Erythroblast (primary cell): ENCODE measurements at regions not wholly inside any gene's neighbourhood (a gene's known extent, or its start where the extent isn't known, plus 50 kb on each side); places are given as distances from the start of the nearest gene placed in this dataset.

Experiments used
- DNase-seq, 2 experiments: peaks; one replicate each; lab custom pipeline; 2025; lab: John Stamatoyannopoulos, UW
- GATA1 ChIP-seq: IDR thresholded peaks from 2 replicates; pipeline ENCODE4 v1.6.1; 2011; ENCODE audit warnings: low read depth, mild to moderate bottlenecking, control low read depth, low read length, moderate library complexity
- POLR2A ChIP-seq: IDR thresholded peaks from 2 replicates; pipeline ENCODE4 v1.6.1; 2011; ENCODE audit warnings: mild to moderate bottlenecking, low read length

DNA sequence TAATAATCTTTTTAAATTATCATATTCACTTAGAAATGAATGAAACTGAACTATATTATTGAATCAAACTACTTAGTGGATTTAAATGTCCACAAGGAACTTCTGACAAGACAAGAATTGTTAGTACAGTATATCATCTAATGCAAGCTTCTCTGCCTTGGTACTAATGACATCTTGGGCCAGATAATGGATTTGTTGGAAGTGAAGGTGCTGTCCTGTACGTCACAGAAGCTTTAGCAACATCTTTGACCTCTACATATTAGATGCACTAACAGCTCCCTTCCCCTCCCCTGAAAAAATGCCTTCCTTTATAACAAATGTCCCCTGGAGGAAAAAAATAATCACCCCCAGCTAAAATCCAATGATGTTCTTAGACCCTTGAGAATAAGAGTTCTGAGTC is 695.8 kb upstream of the EYS start:
- TF ChIP-seq POLR2A, result no peak
- no peak for TF ChIP-seq GATA1

GRCh38 chr6:66396549-66396948 is 689.5 kb upstream of the EYS start:
- DNase-seq, result no peak
- TF ChIP-seq GATA1 (no peak), POLR2A (no peak)

More for the DNA sequence above, 695.8 kb upstream of the EYS start:
- no peak for DNase-seq

DNA sequence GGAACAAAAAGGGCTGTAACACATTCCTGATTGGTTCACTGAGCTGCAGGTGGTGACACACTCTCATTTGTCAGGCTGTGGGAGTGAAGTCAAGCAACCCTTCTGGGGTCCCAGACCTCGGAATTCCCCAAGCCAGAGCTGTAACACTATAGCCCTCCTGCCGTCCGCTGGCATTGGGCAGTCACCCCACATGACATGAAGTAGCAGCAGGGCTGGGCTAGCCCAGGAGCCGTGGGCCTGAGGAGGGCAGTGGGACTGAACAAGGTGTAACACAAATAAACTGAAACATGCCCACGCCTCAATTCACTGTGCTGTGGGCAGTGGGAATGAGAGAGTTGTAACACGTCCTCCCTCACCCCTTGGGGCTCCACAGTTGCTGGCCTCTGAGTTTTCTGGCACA is 689.1 kb upstream of the EYS start:
- DNase-seq, result no peak
- TF ChIP-seq POLR2A, result no peak
- no peak for TF ChIP-seq GATA1

- DNase-seq, result no peak
- TF ChIP-seq GATA1, result no peak
- TF ChIP-seq POLR2A, result no peak
These were observed 683.4 kb upstream of the EYS start for GRCh38 chr6:66390393-66390792.

GRCh38 chr6:66376001-66376400 is 669.0 kb upstream of the EYS start:
- no peak for DNase-seq

GRCh38 chr6:66369407-66369806 is 662.4 kb upstream of the EYS start:
- no peak for DNase-seq
- TF ChIP-seq GATA1 (no peak), POLR2A (no peak)

More at GRCh38 chr6:66376001-66376400, 669.0 kb upstream of the EYS start:
- TF ChIP-seq POLR2A, result no peak
- no peak for TF ChIP-seq GATA1

- no peak for DNase-seq
- TF ChIP-seq POLR2A (no peak), GATA1 (no peak)
These were observed 655.9 kb upstream of the EYS start for GRCh38 chr6:66362888-66363287.

DNA sequence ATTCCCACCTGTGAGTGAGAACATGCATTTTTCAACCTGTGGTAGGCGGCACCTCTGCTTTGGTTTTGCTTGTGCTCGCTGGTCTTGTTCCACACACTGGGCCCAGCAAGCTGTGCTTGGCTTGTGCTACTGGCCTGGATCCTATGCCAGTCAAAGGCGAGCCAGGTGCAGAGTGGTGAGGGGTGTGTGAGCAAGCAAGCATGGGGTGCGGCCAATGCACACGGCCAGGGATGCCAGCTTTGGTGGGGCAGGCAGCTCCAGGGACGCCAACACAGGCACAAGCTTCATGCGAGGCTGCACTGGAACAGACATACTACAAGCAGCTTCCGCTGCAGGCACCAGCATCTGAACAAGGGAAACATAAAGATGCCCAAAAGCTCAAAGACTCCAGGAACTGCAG is 654.9 kb upstream of the EYS start:
- no peak for DNase-seq
- TF ChIP-seq GATA1 (no peak), POLR2A (no peak)

DNA sequence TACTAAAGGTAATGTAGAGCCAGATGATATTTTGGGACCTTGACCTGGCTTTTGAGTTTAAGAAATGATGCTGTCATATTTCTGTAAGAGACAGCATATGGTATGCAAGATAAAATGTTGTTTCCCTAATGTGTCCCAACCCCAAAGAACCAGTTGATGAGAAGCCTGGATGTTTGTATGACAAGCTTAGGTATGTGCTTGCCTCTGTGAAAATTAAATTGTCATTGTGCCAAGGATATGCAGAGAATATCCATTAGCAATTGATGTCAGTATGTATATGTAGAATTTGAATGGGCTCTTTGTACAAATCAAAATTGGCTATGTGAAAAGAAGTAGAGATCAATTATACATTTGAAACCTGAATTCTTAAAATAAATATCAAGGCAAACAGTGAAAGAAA is 650.8 kb upstream of the EYS start:
- TF ChIP-seq GATA1, result no peak
- no peak for TF ChIP-seq POLR2A

DNA sequence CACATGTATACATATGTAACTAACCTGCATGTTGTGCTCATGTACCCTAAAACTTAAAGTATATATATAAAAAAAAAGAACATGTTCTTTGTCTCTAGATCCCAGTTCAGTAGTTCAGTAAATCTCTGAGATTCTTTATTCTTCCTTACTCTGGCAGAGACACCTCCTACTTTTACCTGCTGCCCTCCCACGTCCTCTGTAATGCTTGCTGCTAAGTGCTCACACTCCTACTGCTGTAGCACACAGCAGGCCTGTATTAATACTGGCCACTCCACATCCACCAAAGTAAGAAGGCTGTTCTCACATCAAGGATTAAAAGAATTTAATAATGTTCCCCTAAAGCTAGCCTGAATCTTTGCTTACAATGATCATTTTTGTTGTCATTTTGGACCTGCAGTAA is 648.4 kb upstream of the EYS start:
- no peak for DNase-seq

More for the DNA sequence above, 650.8 kb upstream of the EYS start:
- DNase-seq, result no peak

GRCh38 chr6:66344796-66345195 is 637.8 kb upstream of the EYS start:
- TF ChIP-seq POLR2A (no peak), GATA1 (no peak)
- DNase-seq, result no peak

More for the DNA sequence above, 648.4 kb upstream of the EYS start:
- TF ChIP-seq POLR2A, result no peak
- no peak for TF ChIP-seq GATA1

- DNase-seq, result no peak
- TF ChIP-seq GATA1, result no peak
- no peak for TF ChIP-seq POLR2A
These were observed 633.7 kb upstream of the EYS start for GRCh38 chr6:66340736-66341135.

DNA sequence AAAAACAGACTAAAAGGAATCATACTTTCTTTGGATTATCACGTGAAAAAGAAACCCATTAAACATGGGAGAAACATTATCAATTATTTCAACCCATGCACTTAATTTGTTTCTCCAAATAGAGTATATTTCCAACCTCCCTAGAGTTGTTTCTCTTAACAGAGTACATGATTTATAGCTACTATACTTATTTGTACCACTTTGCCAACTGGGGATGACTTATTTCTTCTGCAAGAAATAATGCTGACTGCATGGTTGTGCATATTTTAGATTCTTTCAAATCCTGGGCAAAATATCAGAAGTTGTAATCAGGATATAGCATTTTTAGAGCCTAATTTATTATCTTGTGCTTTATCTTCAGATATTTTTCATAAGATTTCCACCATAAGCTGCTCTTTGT is 629.1 kb upstream of the EYS start:
- TF ChIP-seq GATA1 (no peak), POLR2A (no peak)
- no peak for DNase-seq

DNA sequence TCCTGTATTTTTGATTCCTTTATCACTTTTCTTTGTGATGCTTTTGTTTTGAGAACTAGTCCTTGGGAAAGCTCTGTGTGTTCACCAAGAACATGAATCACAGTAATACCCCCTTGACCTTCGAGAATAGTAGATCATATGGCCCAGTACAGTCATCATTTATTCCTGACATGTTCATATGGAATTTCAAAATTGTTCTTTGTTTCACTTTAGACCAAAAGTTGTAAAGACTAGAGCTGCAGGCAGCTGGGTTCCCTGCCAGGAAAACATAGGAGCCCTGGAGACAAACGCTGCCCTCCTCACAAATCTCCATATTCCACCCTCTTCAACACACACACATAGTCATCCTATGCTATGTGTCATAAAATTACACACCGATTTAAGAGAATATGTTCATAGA is 621.2 kb upstream of the EYS start:
- no peak for DNase-seq
- TF ChIP-seq POLR2A, result no peak
- TF ChIP-seq GATA1, result no peak

DNA sequence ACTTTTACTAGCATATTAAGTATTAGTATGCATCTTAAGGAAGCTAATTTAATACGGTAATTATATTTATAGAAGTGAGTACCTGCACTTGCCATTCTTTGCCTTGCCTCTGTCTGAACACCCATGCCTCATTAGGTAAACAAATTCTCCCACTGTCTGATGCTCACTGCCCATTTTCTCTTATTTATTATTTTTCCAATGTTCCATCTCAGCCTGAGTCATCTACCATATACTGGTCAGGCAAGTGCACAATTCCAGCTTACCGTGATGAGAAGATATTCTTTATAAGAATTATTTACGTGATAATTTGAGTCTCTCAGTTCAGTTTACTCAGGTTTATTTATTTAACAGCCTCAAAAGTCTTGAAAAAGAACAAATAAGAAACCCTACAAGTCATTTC is 619.2 kb upstream of the EYS start:
- DNase-seq, result no peak
- TF ChIP-seq POLR2A (no peak), GATA1 (no peak)
